ENCODE measurements at regions not wholly inside any gene's neighbourhood (a gene's known extent, or its start where the extent isn't known, plus 50 kb on each side); places are given as distances from the start of the nearest gene placed in this dataset.

DNA sequence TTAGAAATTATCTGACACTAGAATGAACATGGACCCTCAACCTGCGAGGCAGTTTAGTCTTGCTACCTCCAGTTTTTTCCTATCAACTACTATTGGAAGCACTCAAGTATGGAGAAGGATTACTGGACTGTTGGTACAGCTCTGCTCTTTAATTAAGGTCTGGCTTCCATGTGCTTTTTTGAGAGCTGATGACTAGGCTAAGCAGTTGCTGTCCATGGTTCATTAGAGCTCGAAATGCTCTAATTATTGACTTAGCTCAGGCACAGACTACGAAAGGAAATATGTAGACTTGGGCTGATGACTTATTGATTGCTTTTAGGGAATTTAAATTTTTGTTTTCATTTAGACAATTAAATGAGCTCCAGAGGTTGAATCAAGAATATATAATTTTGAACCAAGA is 1281.6 kb downstream of the HACE1 start:
- no peak overlapping the region for H3K56ac ChIP-seq (replicated peaks; ENCODE audit: insufficient read length, low read depth, low read length)
- no peaks in the 10 kb centered on the region for H3K27me3 ChIP-seq (replicated peaks in 1 of 4; ENCODE audit: control insufficient read depth in 3 of 4, extremely low read depth in 1 of 4, insufficient read depth in 3 of 4, low read length in 3 of 4)
- H4K20me1 ChIP-seq (replicated peaks in 1 of 2; ENCODE audit: control insufficient read depth in 1 of 2, insufficient read depth in 2 of 2, low read length in 2 of 2) = no peaks in the 10 kb centered on the region
- H3K79me1 ChIP-seq (ENCODE audit: low read depth, low read length) = no peaks in the 10 kb centered on the region
- no peak overlapping the region for H3K9ac ChIP-seq (replicated peaks in 1 of 4; ENCODE audit: extremely low read depth in 1 of 4, low read depth in 3 of 4, low read length in 3 of 4)
- 92% methylated on average over 3 of the region's 3 CpGs; no CpG with 5 or more reads in 1 of the 2 experiments for WGBS, 2 experiments (ENCODE audit: extremely low coverage in 1 of 2, insufficient coverage in 1 of 2, insufficient read length in 1 of 2, insufficient replicate concordance in 2 of 2, low coverage in 1 of 2, low lambda C conversion rate in 2 of 2, missing lambda C conversion rate in 1 of 2)
- H2BK12ac ChIP-seq (ENCODE audit: low read depth, low read length) = no peak overlapping the region
- no peak overlapping the region for H2BK120ac ChIP-seq (replicated peaks; ENCODE audit: low read depth, low read length)
- H3K79me2 ChIP-seq (ENCODE audit: control insufficient read depth in 1 of 2, insufficient read depth in 2 of 2, low read length in 2 of 2) = no peaks in the 10 kb centered on the region
- no peak overlapping the region for H3K4ac ChIP-seq (replicated peaks; ENCODE audit: insufficient read length, low read depth, low read length)
- no peak for DNase-seq (ENCODE audit: low read depth in 1 of 2, low spot score in 2 of 2)
- POLR2A ChIA-PET (ENCODE audit: partially characterized antibody) = no interaction called here
- H4K91ac ChIP-seq (replicated peaks; ENCODE audit: insufficient read length, low read length) = no peak overlapping the region
- no peak overlapping the region for H3K4me3 ChIP-seq (ENCODE audit: extremely low read depth in 1 of 4, insufficient read depth in 2 of 4, low read depth in 3 of 4, low read length in 4 of 4)
- H4K5ac ChIP-seq (ENCODE audit: insufficient read length, low read depth, low read length) = no peak overlapping the region
- H4K8ac ChIP-seq (ENCODE audit: extremely low read depth, insufficient read depth, low read length) = no peak overlapping the region
- no peak overlapping the region for H3K18ac ChIP-seq (ENCODE audit: extremely low read depth, low read length)
- H2BK15ac ChIP-seq (ENCODE audit: low read length) = no peak overlapping the region
- H3K4me2 ChIP-seq (ENCODE audit: insufficient read depth in 1 of 2, low read depth in 2 of 2, low read length in 2 of 2) = no peak overlapping the region
- H3K14ac ChIP-seq (ENCODE audit: insufficient read length) = no peak overlapping the region
- H2AFZ ChIP-seq (ENCODE audit: low read length) = no peak overlapping the region
- no peaks in the 10 kb centered on the region for H3K4me1 ChIP-seq (replicated peaks in 1 of 4; ENCODE audit: control insufficient read depth in 3 of 4, insufficient read depth in 4 of 4, low read length in 3 of 4)
- no peak overlapping the region for H3K23ac ChIP-seq (ENCODE audit: insufficient read length)
- no peak overlapping the region for H3K27ac ChIP-seq (ENCODE audit: low read depth, low read length)
- no peak overlapping the region for H2AK5ac ChIP-seq (ENCODE audit: low read depth, low read length)
- CTCF ChIA-PET (ENCODE audit: partially characterized antibody) = no interaction called here
- no peak for FAIRE-seq
- H3K23me2 ChIP-seq (ENCODE audit: low read depth, low read length) = no peaks in the 10 kb centered on the region
- H3K36me3 ChIP-seq (ENCODE audit: control insufficient read depth in 2 of 4, insufficient read depth in 4 of 4, low read length in 3 of 4) = no peaks in the 10 kb centered on the region
- H3K9me3 ChIP-seq (ENCODE audit: insufficient read depth in 2 of 2, low read depth in 1 of 2, low read length in 1 of 2) = no peaks in the 10 kb centered on the region
- no peak overlapping the region for H2BK20ac ChIP-seq (ENCODE audit: low read length)
- no peak overlapping the region for H2BK5ac ChIP-seq (ENCODE audit: low read depth, low read length)
- TF ChIP-seq E2F6 (IDR thresholded peaks at IDR 0.05) (no peak), YY1 (IDR thresholded peaks at IDR 0.05; ENCODE audit: low read depth, low read length) (no peak), BRCA1 (IDR thresholded peaks at IDR 0.05; ENCODE audit: low read depth, low read length) (no peak), RAD21 (IDR thresholded peaks at IDR 0.05 in 1 of 2, conservative IDR thresholded peaks at IDR 0.05 in 1 of 2; ENCODE audit: low read depth in 2 of 2, low read length in 2 of 2) (no peak)

All from H1 (cell line).